ENCODE measurements at regions not wholly inside any gene's neighbourhood (a gene's known extent, or its start where the extent isn't known, plus 50 kb on each side); places are given as distances from the start of the nearest gene placed in this dataset.

GRCh38 chr10:113474752-113475151, 78.1 kb upstream of the HABP2 start:
- TF ChIP-seq CTCF (IDR thresholded peaks at IDR 0.05) = no peak
- no peak for TF ChIP-seq POLR2A (IDR thresholded peaks at IDR 0.05)

Measured in right lobe of liver (tissue), 4 donors.